ENCODE measurements at regions not wholly inside any gene's neighbourhood (a gene's known extent, or its start where the extent isn't known, plus 50 kb on each side); places are given as distances from the start of the nearest gene placed in this dataset.

GRCh38 chr5:67487862-67488261 is 291.3 kb upstream of the CD180 start:
- TF ChIP-seq EZH2 (IDR thresholded peaks at IDR 0.05; ENCODE audit: borderline replicate concordance, insufficient read depth, low read depth, low read length, poor library complexity, severe bottlenecking) (no peak), CTCF (IDR thresholded peaks at IDR 0.05) (no peak)
- Histone ChIP-seq H3K79me2 (ENCODE audit: control insufficient read depth, insufficient read depth, low read length) (no peaks in the 10 kb centered on the region), H3K4me2 (replicated peaks; ENCODE audit: low read depth, low read length, poor library complexity, severe bottlenecking) (no peak overlapping the region), H3K27me3 (replicated peaks in 1 of 4; ENCODE audit: control extremely low read depth in 1 of 4, control insufficient read depth in 3 of 4, insufficient read depth in 4 of 4, low read length in 3 of 4) (no peaks in the 10 kb centered on the region), H3K4me1 (ENCODE audit: control insufficient read depth in 2 of 2, insufficient read depth in 2 of 2, low read length in 2 of 2) (no peaks in the 10 kb centered on the region), H3K9ac (ENCODE audit: low read length) (no peak overlapping the region), H3K9me3 (ENCODE audit: control extremely low read depth in 1 of 3, control insufficient read depth in 2 of 3, insufficient read depth in 1 of 3, low read length in 2 of 3) (no peaks in the 10 kb centered on the region), H3K4me3 (ENCODE audit: control extremely low read depth in 1 of 5, extremely low read depth in 1 of 5, insufficient read depth in 1 of 5, low read depth in 2 of 5, low read length in 4 of 5) (no peak overlapping the region), H3K36me3 (replicated peaks in 1 of 2; ENCODE audit: control extremely low read depth in 1 of 2, control insufficient read depth in 1 of 2, extremely low read depth in 1 of 2, insufficient read depth in 2 of 2, low read length in 1 of 2) (no peaks in the 10 kb centered on the region), H4K20me1 (ENCODE audit: control insufficient read depth, insufficient read depth, low read length, poor library complexity, severe bottlenecking) (no peaks in the 10 kb centered on the region), H2AFZ (ENCODE audit: insufficient read depth, low read depth, low read length, poor library complexity, severe bottlenecking) (no peak overlapping the region), H3K27ac (ENCODE audit: low read length in 2 of 2) (no peak overlapping the region)
- H3K4me1 Mint-ChIP-seq, result no peaks in the 10 kb centered on the region
- no peak for ATAC-seq (ENCODE audit: low read depth)
- ChIA-PET CTCF (interaction anchor here (0.6 to 1.2 kb wide), 2 partner anchors 10 to 245 kb away, joined by 4 read pairs; no protein-coding TSS in a partner anchor), POLR2A (no interaction called here)
- no peak overlapping the region for H3K27ac Mint-ChIP-seq
- peaks cover 2% of the 10 kb centered on the region for H3K27me3 Mint-ChIP-seq
- 100% methylated on average over 1 of the region's 4 CpGs for WGBS (ENCODE audit: insufficient coverage)
- intact Hi-C loops (cut with micrococcal nuclease), result no loop called here
- no peak overlapping the region for H3K4me3 Mint-ChIP-seq
- DNase-seq, result no peak
- H3K9me3 Mint-ChIP-seq (ENCODE audit: insufficient read depth), result peaks cover 7% of the 10 kb centered on the region

- POLR2A ChIA-PET, result no interaction called here
- H3K9me3 ChIP-seq (ENCODE audit: control extremely low read depth in 1 of 3, control insufficient read depth in 2 of 3, insufficient read depth in 1 of 3, low read length in 2 of 3), result no peaks in the 10 kb centered on the region
- H3K27me3 Mint-ChIP-seq, result peaks cover 20% of the 10 kb centered on the region
- no peak overlapping the region for H3K27ac Mint-ChIP-seq
- no peaks in the 10 kb centered on the region for H4K20me1 ChIP-seq (ENCODE audit: control insufficient read depth, insufficient read depth, low read length, poor library complexity, severe bottlenecking)
- ATAC-seq (ENCODE audit: low read depth), result no peak
- H3K4me1 Mint-ChIP-seq, result no peaks in the 10 kb centered on the region
- DNase-seq, result no peak
- no peaks in the 10 kb centered on the region for H3K4me1 ChIP-seq (ENCODE audit: control insufficient read depth in 2 of 2, insufficient read depth in 2 of 2, low read length in 2 of 2)
- no peak overlapping the region for H3K9ac ChIP-seq (ENCODE audit: low read length)
- H3K9me3 Mint-ChIP-seq (ENCODE audit: insufficient read depth), result peaks cover 2% of the 10 kb centered on the region
- no peak overlapping the region for H2AFZ ChIP-seq (ENCODE audit: insufficient read depth, low read depth, low read length, poor library complexity, severe bottlenecking)
- CTCF ChIA-PET, result no interaction called here
- no peak overlapping the region for H3K4me2 ChIP-seq (replicated peaks; ENCODE audit: low read depth, low read length, poor library complexity, severe bottlenecking)
- no peaks in the 10 kb centered on the region for H3K27me3 ChIP-seq (replicated peaks in 1 of 4; ENCODE audit: control extremely low read depth in 1 of 4, control insufficient read depth in 3 of 4, insufficient read depth in 4 of 4, low read length in 3 of 4)
- no peaks in the 10 kb centered on the region for H3K79me2 ChIP-seq (ENCODE audit: control insufficient read depth, insufficient read depth, low read length)
- no CpG with 5 or more reads among the region's 2 CpGs for WGBS (ENCODE audit: insufficient coverage)
- no peak for TF ChIP-seq EZH2 (IDR thresholded peaks at IDR 0.05; ENCODE audit: borderline replicate concordance, insufficient read depth, low read depth, low read length, poor library complexity, severe bottlenecking)
- no peak for TF ChIP-seq CTCF (IDR thresholded peaks at IDR 0.05)
- intact Hi-C loops (cut with micrococcal nuclease), result no loop called here
- H3K4me3 ChIP-seq (ENCODE audit: control extremely low read depth in 1 of 5, extremely low read depth in 1 of 5, insufficient read depth in 1 of 5, low read depth in 2 of 5, low read length in 4 of 5), result no peak overlapping the region
- H3K36me3 ChIP-seq (replicated peaks in 1 of 2; ENCODE audit: control extremely low read depth in 1 of 2, control insufficient read depth in 1 of 2, extremely low read depth in 1 of 2, insufficient read depth in 2 of 2, low read length in 1 of 2), result no peaks in the 10 kb centered on the region
- no peak overlapping the region for H3K4me3 Mint-ChIP-seq
- H3K27ac ChIP-seq (ENCODE audit: low read length in 2 of 2), result no peak overlapping the region
Measured at GRCh38 chr5:67483453-67484030, 286.9 kb upstream of the CD180 start.

All from B cell (primary cell).